ENCODE measurements at regions not wholly inside any gene's neighbourhood (a gene's known extent, or its start where the extent isn't known, plus 50 kb on each side); places are given as distances from the start of the nearest gene placed in this dataset.

DNA sequence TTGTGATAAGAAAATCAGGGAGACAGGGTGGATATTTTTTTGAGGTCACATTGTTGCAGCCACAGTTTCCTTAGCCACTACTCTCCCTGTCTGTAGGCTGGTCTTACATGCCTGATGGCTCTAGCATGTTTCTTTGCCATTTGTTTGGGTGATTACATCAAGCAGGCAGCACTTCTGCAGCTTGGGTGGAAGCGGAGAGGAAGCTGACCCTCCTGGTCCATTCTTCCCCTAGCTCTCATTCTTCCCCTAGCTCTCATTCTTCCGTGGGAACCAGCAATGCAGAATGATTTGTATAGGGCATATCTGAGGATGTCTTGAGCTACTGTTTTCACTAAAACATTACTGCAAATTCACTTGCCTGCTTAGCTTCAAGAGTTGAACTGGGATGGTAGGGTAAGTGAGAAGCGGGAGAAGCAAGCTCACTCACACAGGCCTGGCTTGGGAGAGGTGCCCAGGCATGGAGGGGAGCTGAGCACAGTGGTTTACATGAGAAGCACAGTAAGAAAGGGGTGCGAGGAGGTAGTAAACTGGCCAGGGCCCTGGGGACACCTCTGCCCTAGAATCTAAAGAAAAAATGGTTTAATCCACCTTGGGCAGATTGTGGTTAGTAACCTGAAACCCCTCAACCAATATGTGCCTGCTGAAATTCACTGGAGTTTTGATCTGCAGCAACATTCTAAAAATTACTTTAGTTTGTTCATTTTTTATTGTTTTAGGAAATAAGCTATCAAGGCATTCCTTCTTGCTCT is 538.9 kb downstream of the RFC3 start:
- Histone ChIP-seq H3K4ac (ENCODE audit: low read depth, low read length) (peak overlapping the region; percentile 88), H3K36me3 (ENCODE audit: control insufficient read depth, insufficient read depth, low read length) (no peaks in the 10 kb centered on the region), H2BK5ac (ENCODE audit: low read depth, low read length, poor library complexity, severe bottlenecking) (peak overlapping the region; percentile 30), H3K18ac (ENCODE audit: low read depth, low read length) (peak overlapping the region; percentile 2; the same call in 1 of the 2 replicates), H3K27ac (ENCODE audit: insufficient read depth, low read length) (no peak overlapping the region), H3K4me1 (ENCODE audit: control insufficient read depth, insufficient read depth, low read length) (peaks cover 13% of the 10 kb centered on the region), H4K20me1 (ENCODE audit: insufficient read depth, low read length) (no peaks in the 10 kb centered on the region), H3K14ac (replicated peaks; ENCODE audit: low read depth, low read length) (peak overlapping the region; percentile 38), H3K23ac (ENCODE audit: low read depth, low read length) (peak overlapping the region; percentile 29; the same call in 1 of the 2 replicates), H2BK120ac (ENCODE audit: low read depth, low read length) (peak overlapping the region; percentile 88), H2BK15ac (ENCODE audit: low read depth, low read length) (peak overlapping the region; percentile 85; the same call in 1 of the 3 replicates), H3K56ac (ENCODE audit: extremely low read depth, insufficient read depth, low read length) (no peak overlapping the region), H3K9me3 (ENCODE audit: control insufficient read depth, insufficient read depth, low read length) (no peaks in the 10 kb centered on the region), H3K27me3 (ENCODE audit: control insufficient read depth, insufficient read depth, low read length) (no peaks in the 10 kb centered on the region), H4K8ac (ENCODE audit: low read depth in 2 of 2, low read length in 2 of 2) (peak overlapping the region; percentile 63; a peak in 2 of 4 replicates), H3K4me3 (ENCODE audit: insufficient read depth, low read depth, low read length) (no peak overlapping the region), H3K9me1 (ENCODE audit: insufficient read depth, low read length) (peaks cover 14% of the 10 kb centered on the region), H4K5ac (ENCODE audit: low read depth, low read length) (no peak overlapping the region), H2AK9ac (replicated peaks; ENCODE audit: low read depth, low read length, poor library complexity) (no peak overlapping the region), H3K79me1 (ENCODE audit: low read depth in 1 of 2, low read length in 2 of 2) (no peaks in the 10 kb centered on the region), H4K91ac (ENCODE audit: insufficient read depth, low read depth, low read length) (peak overlapping the region; percentile 53), H2AK5ac (ENCODE audit: low read depth, low read length) (peak overlapping the region; percentile 80), H2BK20ac (ENCODE audit: low read depth, low read length) (peak overlapping the region; percentile 89), H3K9ac (ENCODE audit: low read depth, low read length) (no peak overlapping the region), H3K4me2 (ENCODE audit: low read depth, low read length) (no peak overlapping the region), H2AFZ (replicated peaks; ENCODE audit: low read length, poor library complexity) (peak overlapping the region; percentile 45)
- ChIA-PET POLR2A (ENCODE audit: unreplicated experiment) (no interaction called here), CTCF (interaction anchor here (0.6 to 1.0 kb wide), 2 partner anchors 12 to 118 kb away, joined by 3 read pairs; no protein-coding TSS in a partner anchor)
- TF ChIP-seq POLR2A (IDR thresholded peaks at IDR 0.05; ENCODE audit: low read depth, low read length): no peak
- TF ChIP-seq FOS (IDR thresholded peaks at IDR 0.05; ENCODE audit: low read depth, low read length): 0 out of 2 replicates have a peak, but pooled peaks have one; percentile 34
- TF ChIP-seq, protein P1, sequence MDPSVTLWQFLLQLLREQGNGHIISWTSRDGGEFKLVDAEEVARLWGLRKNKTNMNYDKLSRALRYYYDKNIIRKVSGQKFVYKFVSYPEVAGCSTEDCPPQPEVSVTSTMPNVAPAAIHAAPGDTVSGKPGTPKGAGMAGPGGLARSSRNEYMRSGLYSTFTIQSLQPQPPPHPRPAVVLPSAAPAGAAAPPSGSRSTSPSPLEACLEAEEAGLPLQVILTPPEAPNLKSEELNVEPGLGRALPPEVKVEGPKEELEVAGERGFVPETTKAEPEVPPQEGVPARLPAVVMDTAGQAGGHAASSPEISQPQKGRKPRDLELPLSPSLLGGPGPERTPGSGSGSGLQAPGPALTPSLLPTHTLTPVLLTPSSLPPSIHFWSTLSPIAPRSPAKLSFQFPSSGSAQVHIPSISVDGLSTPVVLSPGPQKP (IDR thresholded peaks at IDR 0.05; ENCODE audit: borderline replicate concordance, low read depth, low read length): no peak
- no peak for TF ChIP-seq RFX5 (IDR thresholded peaks at IDR 0.05; ENCODE audit: low read depth, low read length)
- dilution Hi-C loops (cut with HindIII; ENCODE audit: low sequenced_read_pairs, unreplicated experiment) (no loop called here), intact Hi-C loops (cut with micrococcal nuclease) (no loop called here), in situ Hi-C loops (cut with MboI; ENCODE audit: low sequenced_read_pairs) (no loop called here)
- WGBS, 2 experiments (ENCODE audit: extremely low coverage in 2 of 2, insufficient read length in 1 of 2): no CpG with 5 or more reads among the region's 4 CpGs
- peak; percentile 8; the same call in 1 of the 2 replicates for ATAC-seq (ENCODE audit: low read depth)
- no TSS peak for BruUV-seq (replicated peaks)
- no peak for DNase-seq

All from IMR-90 (cell line).